ENCODE measurements at regions not wholly inside any gene's neighbourhood (a gene's known extent, or its start where the extent isn't known, plus 50 kb on each side); places are given as distances from the start of the nearest gene placed in this dataset.

GRCh38 chr14:30108975-30109700 is 181.5 kb upstream of the PRKD1 start:
- Histone ChIP-seq H3K36me3 (ENCODE audit: control insufficient read depth in 2 of 3, insufficient read depth in 3 of 3, low read length in 3 of 3) (no peaks in the 10 kb centered on the region), H3K9ac (ENCODE audit: low read length in 3 of 3) (no peak overlapping the region)
- no peak for FAIRE-seq

GRCh38 chr14:30114051-30114450 is 186.4 kb upstream of the PRKD1 start:
- TF ChIP-seq, protein P1, sequence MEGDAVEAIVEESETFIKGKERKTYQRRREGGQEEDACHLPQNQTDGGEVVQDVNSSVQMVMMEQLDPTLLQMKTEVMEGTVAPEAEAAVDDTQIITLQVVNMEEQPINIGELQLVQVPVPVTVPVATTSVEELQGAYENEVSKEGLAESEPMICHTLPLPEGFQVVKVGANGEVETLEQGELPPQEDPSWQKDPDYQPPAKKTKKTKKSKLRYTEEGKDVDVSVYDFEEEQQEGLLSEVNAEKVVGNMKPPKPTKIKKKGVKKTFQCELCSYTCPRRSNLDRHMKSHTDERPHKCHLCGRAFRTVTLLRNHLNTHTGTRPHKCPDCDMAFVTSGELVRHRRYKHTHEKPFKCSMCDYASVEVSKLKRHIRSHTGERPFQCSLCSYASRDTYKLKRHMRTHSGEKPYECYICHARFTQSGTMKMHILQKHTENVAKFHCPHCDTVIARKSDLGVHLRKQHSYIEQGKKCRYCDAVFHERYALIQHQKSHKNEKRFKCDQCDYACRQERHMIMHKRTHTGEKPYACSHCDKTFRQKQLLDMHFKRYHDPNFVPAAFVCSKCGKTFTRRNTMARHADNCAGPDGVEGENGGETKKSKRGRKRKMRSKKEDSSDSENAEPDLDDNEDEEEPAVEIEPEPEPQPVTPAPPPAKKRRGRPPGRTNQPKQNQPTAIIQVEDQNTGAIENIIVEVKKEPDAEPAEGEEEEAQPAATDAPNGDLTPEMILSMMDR (IDR thresholded peaks at IDR 0.05; ENCODE audit: borderline replicate concordance, extremely low read depth, insufficient read depth), result no peak
- Histone ChIP-seq H3K27ac (ENCODE audit: low read depth in 2 of 2, low read length in 2 of 2) (no peak overlapping the region), H3K36me3 (ENCODE audit: control insufficient read depth in 2 of 3, insufficient read depth in 3 of 3, low read length in 3 of 3) (no peaks in the 10 kb centered on the region), H3K9me3 (ENCODE audit: control insufficient read depth in 2 of 3, insufficient read depth in 1 of 3, low read length in 3 of 3) (no peaks in the 10 kb centered on the region), H3K9ac (ENCODE audit: low read length in 3 of 3) (no peak overlapping the region), H3K4me3 (ENCODE audit: low read length in 3 of 3) (no peak overlapping the region), H3K4me1 (ENCODE audit: control insufficient read depth in 2 of 3, insufficient read depth in 2 of 3, low read depth in 1 of 3, low read length in 3 of 3) (no peaks in the 10 kb centered on the region), H3K27me3 (ENCODE audit: control insufficient read depth, insufficient read depth, low read length) (no peaks in the 10 kb centered on the region)
- FAIRE-seq (no peak), DNase-seq (no peak)
- intact Hi-C loops (cut with DNase I), result no loop called here

More at GRCh38 chr14:30108975-30109700, 181.5 kb upstream of the PRKD1 start:
- H3K4me3 ChIP-seq (ENCODE audit: low read length in 3 of 3), result no peak overlapping the region
- intact Hi-C loops (cut with DNase I), result no loop called here
- H3K4me1 ChIP-seq (ENCODE audit: control insufficient read depth in 2 of 3, insufficient read depth in 2 of 3, low read depth in 1 of 3, low read length in 3 of 3), result no peaks in the 10 kb centered on the region
- no peaks in the 10 kb centered on the region for H3K27me3 ChIP-seq (ENCODE audit: control insufficient read depth, insufficient read depth, low read length)
- DNase-seq, result no peak
- TF ChIP-seq, protein P1 (IDR thresholded peaks at IDR 0.05; ENCODE audit: borderline replicate concordance, extremely low read depth, insufficient read depth), result no peak
- no peaks in the 10 kb centered on the region for H3K9me3 ChIP-seq (ENCODE audit: control insufficient read depth in 2 of 3, insufficient read depth in 1 of 3, low read length in 3 of 3)
- H3K27ac ChIP-seq (ENCODE audit: low read depth in 2 of 2, low read length in 2 of 2), result no peak overlapping the region

GRCh38 chr14:30115756-30116155 is 188.1 kb upstream of the PRKD1 start:
- Histone ChIP-seq H3K36me3 (ENCODE audit: control insufficient read depth in 2 of 3, insufficient read depth in 3 of 3, low read length in 3 of 3) (no peaks in the 10 kb centered on the region), H3K4me1 (ENCODE audit: control insufficient read depth in 2 of 3, insufficient read depth in 2 of 3, low read depth in 1 of 3, low read length in 3 of 3) (no peaks in the 10 kb centered on the region), H3K9me3 (ENCODE audit: control insufficient read depth in 2 of 3, insufficient read depth in 1 of 3, low read length in 3 of 3) (no peaks in the 10 kb centered on the region), H3K27ac (ENCODE audit: low read depth in 2 of 2, low read length in 2 of 2) (no peak overlapping the region), H3K9ac (ENCODE audit: low read length in 3 of 3) (no peak overlapping the region), H3K27me3 (ENCODE audit: control insufficient read depth, insufficient read depth, low read length) (no peaks in the 10 kb centered on the region), H3K4me3 (ENCODE audit: low read length in 3 of 3) (no peak overlapping the region)
- TF ChIP-seq, protein P1 (IDR thresholded peaks at IDR 0.05; ENCODE audit: borderline replicate concordance, extremely low read depth, insufficient read depth), result no peak
- FAIRE-seq, result no peak
- intact Hi-C loops (cut with DNase I), result no loop called here
- no peak for DNase-seq
